ENCODE measurements at regions not wholly inside any gene's neighbourhood (a gene's known extent, or its start where the extent isn't known, plus 50 kb on each side); places are given as distances from the start of the nearest gene placed in this dataset.

DNA sequence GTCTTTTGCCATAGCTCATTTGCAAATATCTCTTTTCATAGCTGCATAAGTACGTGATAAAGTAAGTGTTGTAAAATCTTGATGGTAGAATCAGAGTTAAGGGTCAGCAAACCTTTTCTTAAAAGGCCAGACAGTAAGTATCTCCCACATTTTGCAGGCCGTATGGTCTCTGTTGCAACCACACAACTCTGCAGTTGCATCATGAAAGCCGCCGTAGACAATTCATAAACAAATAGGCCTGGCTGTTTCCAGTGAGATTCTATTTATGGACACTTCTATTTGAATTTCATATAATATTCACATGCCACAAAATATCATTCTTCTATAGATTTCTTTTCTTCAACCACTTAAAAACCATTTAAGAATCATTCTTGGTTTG lies 248.5 kb downstream of the TLE3 start:
- no peak for DNase-seq

DNA sequence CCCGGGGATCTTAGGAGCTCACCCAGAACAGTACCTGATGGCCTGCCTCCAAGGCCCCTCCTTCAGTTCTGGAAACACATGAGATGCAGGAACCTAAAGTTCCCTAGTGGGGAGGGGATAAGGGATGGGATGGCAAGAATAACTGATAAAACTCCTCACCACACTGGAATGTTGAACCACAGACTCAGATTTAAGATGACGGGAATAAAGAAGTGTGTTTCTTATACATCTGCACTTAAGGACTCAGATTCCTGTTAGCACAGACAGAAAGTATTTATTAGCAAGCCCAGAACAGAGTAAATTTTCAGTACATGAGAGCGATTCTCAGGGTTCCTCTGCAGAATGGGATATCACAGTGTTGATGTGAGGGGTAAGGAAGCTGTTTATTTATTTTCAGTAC lies 245.2 kb downstream of the TLE3 start:
- DNase-seq = no peak

DNA sequence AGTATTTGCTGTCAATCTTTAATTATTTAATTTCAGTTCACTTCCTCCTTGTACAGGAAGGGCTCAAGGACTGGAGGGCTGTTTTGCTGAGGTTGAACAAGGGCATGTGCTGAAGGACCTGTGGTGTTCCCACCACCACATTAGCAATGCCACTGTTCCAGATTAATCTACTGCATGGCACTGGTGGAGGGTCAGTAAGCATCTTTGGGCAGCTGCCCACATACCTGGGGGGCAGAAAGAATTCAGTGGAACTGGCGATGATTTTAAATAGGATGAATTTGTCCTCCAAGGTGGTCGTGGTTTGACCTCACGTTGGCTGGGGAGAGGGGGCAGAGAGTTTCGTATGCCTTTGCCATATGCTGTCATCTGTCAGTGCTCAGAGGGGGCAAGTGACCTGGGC lies 244.8 kb downstream of the TLE3 start:
- no peak for DNase-seq

DNA sequence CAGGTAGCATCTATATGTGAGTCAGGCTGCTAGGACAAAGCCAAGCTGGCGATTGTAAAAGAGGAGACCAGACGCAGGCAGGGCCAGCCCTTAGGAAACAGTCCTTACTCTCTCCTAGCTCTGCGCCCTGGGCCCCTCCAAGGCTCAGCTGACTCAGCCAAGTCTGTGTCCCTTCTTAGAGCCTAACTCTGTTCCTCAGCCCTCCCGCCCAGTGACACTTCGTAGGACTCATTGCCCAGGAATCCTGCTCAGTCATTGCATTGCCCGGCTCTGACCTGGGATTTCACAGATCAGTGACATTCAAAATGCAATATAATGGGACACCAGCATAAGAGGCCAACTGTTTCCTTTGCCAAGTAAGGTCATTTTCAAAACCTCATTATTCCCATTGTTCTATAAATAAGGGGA lies 244.2 kb downstream of the TLE3 start:
- no peak for DNase-seq

DNA sequence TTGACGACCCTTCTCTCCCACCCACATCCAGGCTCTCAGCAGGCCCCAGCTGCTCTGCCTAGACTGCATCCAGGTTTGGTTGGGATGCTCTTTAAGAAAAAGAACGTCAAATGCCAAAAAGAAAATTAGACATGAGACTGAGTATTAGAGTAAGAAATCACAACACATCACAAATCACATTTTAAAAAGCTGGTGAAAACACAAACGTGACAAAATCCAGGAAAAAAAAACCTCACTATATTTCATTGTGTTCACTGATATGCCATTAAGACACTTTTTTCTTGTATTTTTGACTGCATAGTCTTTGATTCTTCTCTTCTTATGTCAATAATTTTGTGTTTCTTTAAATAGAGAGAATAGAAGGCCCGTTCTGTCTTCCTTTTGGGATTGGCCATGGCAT lies 243.7 kb downstream of the TLE3 start:
- DNase-seq = no peak

DNA sequence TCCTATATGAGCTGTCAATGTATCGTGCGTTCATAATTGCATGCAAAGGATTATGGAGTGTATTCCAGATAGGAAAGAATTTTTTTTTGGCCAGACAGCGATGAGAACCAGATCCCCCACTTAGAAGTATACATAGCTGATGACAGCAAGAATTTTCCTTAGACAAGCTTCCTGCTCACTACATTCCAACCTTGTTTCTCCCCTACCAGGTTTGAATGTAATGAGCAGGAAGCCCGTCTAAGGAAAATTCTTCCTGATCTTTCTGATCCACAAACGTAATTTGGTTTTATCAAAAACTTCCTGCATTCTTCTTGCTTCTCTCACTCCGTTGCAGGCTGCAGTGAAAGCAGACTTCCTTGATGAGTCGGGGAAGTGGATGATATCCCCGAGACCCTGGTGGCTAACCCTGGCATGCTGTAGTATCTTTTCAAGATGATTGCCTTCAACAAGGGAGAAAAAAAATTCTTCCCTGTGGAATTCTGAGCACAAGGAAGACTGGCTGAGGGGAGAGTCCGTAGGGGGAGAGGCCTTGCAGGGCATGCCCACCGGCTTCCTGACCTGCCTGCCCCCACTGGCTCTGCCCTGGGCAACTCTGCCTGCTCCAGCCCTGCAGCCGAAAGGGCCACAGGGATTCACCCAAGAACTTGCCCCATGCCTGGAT lies 243.1 kb downstream of the TLE3 start:
- DNase-seq = no peak

DNA sequence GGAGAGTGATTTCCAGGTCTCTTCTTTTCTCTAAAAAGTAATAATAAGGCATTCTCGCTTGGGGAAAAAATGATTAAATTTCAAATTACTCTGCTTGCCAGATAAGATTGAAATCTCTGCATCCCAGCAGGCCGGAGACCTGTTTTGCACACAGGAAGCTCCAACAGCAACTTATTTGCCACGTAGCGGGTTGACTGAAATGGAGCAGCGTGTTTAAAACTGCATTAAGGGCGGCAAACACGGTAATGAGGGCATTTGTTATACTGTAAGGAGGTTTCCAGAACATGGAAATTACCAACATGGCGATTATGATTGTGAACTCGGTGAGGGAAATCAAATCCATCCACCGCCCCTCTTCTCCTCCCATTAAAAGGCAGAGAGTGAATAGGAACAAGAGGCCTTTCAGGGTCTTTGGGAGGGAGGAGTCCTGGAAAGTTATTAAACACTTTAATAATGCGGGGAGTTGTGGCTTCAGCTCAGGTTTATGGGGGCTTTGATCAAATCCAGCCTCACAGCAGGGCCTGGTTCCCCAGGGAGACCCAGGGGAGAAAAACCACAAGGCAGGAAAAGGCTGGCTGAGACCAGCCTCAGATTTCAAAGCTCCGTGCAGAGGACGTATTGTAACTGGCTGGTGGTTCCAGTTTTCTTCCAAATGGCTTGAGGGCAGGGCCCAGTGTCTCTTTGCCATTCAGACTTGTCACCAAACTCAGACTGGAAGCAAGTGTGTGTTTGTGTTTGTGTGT lies 242.3 kb downstream of the TLE3 start:
- no peak for DNase-seq

DNA sequence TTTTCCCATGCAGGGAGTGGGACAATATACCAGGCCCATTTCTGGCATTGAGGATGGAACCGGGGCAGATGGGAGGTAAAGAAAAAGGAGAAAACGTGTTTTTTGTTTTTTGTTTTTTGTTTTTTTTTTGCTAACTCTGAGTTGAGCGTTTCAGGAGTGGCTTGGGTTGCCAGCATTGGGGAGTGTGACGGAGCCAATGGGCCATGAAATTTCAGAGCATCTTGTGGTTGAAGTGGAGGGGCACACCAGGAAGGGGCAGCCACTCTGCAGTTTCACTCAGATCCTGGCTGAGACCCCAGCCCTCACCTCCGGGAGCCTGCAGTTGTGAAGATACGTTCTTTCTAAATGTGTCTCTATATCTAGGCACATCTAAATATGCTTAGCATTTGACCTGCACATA lies 240.5 kb downstream of the TLE3 start:
- no peak for DNase-seq

DNA sequence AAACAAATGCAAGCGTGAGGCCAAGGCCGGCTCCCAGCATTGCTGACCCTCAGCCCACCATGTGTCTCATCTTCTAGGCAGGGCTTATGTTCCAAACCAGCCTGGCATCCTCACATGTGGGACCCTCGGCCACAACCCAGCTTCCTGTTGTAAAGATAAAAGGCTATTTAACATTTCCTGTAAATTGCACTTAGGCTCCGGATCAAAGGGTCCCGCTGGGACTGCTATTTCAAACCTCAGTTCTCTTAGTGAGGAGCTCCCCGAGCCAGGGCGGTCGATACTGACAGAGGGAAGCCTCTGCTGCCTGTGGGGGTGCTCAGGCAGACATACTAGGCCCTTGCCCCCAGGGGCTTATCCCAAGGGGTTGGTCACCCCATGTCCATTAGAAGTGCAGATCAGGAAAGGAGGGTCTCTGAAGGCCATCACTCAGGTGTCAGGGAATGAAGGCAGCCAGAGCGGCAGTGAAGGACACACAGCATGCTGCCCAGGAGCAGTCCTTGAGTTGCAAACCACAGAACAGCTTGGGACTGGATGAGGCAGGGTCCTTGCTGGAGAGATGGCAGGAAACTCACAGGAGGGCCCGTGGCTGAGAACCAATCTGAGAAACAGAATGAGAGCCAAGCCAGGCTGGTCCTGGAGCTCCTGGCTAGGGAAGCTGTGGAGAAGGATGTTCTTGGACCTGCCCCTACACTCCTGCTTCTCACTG lies 239.9 kb downstream of the TLE3 start:
- DNase-seq = no peak

DNA sequence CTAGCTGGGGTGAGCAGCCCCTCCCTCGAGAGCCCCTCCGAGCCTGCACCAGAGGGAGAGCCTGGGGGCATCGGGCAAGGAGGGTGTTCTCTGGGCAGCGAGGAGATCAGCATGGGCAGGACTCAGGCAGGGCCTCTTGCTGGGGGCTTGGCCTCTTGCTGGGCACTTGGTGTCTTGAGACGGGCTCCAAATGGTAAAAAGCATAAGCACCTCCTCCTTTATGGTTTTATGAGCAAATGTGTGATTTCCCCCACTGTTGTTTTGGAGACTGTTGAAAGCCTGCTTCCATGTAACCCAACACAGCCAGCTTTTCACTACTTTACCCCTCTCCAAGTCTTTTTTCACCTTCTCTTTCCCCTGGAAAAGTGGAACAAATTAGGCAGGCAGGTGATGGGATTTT lies 239.3 kb downstream of the TLE3 start:
- no peak for DNase-seq

DNA sequence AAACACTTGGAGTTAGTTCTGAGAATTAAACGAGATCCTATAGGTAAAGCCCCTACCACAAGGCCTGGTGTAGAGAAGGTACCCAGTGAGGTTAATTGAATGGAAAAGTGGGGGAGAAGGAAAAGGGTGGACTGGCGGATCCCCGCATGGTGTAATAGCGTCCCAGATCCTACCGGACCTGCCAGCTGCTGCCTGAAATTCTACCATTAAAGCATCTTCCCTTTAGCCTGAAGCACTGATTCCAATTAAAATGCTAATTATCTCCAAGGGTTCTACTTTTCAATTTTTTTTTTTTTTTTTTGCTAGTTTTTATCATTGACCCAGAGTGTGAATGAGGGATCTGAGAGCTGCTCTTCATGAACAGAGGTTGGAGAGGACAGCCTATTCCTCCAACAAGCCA lies 237.9 kb downstream of the TLE3 start:
- DNase-seq = no peak

DNA sequence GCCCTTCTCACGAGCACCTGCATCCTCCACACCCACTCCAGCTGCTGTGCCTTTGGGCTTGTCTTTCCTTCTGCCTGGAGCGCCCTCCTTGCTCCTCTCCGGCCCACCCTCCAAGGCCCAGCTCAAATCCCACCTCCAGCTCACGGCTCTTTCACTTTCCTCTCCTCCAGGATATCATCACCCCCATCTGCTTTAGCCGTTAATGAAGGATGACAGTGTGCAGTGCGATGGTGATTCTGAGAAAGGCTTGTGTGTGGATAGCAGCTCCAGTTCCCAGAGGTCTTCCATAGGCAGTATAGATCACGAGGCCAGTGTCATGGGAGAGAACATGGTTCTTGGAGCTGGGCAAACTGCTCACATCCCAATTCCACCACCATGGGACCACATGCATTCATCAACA lies 237.4 kb downstream of the TLE3 start:
- DNase-seq = no peak

DNA sequence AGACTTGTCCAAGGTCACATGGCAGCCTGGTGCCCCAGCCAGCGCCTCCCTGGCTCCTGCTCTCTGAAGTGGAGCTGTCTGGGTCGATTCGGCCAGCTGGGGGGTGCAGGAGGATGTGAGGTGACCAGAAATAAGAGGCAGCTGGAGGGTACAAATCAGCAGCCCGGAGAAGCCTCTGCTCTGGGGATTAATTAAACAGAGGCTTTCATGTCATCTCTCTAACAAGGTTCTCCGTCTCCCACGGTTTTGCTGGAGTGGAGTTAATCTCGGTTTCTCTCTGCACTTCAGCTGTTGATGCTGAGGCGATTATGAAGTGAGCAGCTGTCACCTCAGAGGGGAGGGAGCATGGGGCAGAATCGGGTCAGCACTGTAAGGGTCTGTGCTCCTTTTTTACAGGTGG lies 236.8 kb downstream of the TLE3 start:
- no peak for DNase-seq

DNA sequence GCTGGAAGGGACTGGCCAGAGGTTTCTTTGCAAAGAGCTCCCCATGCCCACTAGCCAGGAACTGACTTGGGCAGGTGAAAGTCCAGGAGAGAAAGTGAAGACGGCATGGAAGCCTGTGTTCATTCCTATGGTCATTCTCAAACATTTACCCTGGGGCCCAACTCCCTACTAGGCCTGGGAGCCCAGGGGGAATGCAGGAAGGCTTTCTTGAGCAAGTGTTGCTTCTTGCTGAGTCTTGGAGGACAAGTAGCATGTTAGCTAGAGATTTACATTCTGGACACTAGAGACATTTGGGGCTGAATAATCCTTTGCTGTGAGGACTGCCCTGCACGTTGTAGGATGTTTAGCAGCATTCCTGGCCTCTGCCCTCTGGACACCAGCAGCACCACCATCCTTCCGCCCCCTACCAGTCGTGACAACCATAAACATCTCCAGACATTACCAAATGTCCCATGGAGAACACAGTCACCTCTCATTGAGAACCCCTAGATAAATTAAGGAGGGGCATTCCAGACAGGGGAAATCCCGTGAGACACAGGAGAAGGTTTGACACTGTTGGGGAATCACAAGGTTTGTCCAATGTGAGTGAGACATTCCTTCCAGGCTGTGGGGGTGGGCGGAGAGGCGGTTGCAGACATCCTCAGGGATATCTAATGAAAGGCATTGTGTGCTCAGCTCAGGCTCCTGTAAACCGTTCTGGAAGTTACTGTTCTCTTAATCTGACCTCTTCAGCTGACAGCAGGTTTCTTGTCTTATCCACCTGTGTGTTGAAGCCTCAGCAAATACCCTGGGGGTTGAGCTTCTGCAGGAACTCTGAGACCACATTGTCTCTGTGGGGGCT lies 236.2 kb downstream of the TLE3 start:
- DNase-seq = no peak

DNA sequence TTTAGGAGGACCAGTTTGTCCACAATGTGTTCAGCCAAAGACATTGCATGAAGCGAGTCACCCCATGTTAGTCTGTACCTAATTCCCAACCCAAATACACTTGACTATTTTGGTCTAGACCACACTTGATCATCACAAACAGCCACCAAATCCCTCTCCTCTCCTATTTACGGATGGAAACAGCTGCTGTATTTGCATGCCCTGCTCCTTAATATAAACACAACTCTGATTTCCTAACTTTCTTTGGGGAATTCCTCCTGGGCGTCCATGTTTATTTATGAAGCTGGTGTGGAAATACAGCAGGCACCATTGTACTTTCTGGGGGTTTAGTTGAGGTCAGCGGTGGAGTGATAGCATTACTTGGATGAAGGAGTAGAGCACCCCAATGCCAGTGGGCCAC lies 235.2 kb downstream of the TLE3 start:
- no peak for DNase-seq

DNA sequence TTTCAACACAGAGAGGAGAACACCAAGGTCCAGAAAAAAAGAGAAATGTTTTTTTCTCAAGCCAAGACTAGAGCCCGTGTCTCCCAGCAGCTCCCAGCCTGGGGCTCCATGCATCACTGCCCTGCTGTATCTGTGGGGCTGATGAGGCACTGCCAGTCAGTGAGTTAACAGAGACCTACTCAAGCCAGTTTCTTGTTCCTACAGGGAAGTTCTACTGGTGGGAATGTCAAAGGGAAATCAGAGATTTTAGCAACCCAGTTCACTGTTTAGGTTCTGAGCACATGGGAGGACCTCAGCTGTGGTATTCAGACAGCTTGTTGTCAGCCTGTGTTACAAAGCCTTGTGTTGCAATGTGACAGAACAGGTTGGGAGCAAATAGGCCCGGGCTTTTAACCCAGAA lies 234.3 kb downstream of the TLE3 start:
- no peak for DNase-seq

DNA sequence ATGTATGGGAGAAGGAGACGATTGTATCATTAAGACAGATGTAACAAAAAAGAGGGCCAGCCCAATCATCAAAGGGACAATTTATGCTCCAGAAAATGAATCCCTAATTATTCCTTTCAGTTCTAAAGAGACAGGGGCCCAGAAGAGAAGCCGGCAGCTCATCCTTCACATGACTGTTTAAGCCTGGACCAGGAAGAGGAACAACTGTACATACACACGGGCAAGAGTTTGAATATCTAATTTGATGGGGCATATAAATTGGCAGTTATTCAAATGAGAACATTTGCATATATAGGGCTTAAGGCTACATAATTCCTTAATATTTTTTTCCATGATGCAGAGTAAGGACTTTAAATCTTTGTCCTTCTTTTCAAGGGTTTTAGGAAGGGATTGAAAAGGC lies 232.3 kb downstream of the TLE3 start:
- no peak for DNase-seq

DNA sequence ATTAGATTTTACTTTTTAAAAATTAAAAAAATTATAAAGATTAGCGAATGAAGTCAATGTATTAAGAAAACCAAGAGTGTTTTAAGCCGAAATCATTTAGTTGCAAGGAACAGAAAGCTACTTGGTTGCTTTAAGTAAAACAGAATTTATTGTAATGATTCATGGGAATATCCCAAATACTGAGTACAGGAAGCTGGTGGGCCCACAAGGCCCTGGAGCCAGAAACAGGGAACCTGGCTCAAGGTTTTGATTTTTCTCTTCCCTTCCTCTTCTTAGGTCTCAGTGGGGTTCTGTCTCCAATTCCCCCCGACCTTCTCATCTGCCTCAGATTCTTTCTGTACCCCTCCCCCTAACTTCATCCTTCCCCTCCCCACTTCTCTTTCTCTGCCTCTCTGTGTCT lies 229.0 kb downstream of the TLE3 start:
- DNase-seq = no peak

DNA sequence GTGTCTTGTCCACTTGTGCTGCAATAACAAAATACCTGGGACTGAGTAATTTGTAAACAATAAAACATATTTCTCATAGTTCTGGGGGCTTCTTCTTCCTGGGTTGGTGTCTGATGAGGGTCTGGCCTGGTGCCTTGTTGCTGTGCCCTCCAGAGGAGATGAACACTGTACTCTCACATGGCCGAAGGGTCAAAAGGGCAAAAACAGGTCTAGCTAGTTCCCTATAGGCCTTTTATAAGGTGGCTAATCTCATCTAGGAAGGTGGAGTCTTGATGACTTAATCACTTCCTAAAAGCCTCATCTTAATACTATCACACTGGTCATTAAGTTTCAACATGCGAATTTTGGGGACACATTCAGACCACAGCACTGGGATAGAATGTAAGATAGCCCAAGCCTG lies 228.4 kb downstream of the TLE3 start:
- DNase-seq = no peak

DNA sequence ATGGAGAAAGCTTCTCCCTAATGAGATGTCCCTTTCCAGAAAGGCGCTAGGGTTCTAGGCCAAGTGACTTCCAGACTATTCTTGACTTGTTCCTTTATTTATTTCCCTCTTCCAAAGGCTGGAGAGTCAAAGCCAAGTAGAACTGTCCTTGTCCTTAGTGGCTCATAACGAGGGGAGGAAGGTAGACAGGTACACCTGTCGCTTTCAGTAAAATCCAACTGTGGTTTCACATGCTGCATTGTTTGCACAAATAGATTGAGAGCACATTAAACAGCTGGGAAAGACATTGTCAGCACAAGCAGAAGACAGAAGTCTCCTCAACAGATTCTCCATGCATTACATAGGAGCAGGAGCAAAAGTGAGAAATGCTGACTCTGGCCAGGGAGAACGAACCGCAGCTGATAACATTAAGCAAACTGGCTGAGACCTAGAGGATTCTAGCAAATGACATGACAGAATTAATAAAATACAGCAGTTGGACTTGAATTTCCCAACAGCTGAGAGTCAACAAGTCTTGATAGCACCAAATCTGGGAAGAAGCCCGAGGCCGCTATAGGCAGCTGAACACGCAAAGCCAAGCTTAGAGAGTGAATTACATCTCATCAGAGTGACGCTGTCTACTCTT lies 227.7 kb downstream of the TLE3 start:
- DNase-seq = no peak

DNA sequence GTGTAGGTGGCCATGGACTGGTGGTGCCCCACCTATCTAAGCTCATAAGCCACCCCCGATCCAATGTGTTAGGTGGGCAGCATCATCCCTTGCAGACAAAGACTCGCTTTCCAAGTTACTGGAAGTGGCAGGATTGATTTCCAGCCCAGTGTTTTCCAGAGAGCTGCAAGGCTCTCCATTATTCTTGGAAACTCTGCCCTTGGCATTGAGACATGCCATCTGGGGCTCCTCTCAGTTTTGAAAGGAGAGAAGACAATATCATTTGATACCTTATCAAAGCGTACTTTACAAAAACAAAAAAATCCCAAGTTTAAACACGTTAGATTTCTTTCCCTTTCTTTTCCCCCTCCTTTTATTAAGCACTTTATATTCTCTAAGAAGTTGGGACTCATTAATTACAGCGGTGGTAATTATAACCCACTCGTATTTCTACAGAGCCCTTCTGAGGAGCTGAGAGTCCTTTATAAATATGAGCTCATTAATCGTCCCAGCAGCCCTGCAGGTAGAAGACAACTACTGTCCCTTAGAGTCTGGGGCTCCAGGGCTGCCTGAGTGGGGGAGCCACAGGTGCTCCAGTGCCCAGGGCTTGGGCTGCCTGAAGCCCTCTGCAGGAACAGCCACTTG lies 226.1 kb downstream of the TLE3 start:
- DNase-seq = no peak

DNA sequence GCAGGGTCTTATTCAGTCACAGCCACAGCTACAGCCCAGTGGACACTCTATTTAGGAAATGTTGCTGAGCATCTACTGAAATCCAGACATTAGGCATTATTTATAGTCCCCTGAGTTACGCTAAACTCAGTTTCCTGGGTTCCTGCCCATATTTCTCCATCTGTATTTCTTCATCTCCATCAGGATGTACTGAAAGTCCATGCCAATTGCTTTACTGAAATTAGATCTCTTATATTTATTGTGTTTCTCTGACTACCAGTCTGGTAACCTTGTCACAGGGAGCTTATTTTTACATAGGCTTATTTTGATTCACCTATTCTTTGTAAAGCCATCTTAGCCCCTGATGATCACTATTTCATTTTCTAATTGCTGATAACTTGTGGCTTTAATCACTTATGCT lies 223.9 kb downstream of the TLE3 start:
- no peak for DNase-seq

Measured in T-helper 1 cell (primary cell).